ENCODE measurements at regions not wholly inside any gene's neighbourhood (a gene's known extent, or its start where the extent isn't known, plus 50 kb on each side); places are given as distances from the start of the nearest gene placed in this dataset.

GRCh38 chr1:90198616-90199332, 203.9 kb downstream of the ZNF326 start:
- Mint-ChIP-seq H3K4me3 (no peak overlapping the region), H3K4me1 (ENCODE audit: low read depth) (no peaks in the 10 kb centered on the region), H3K36me3 (ENCODE audit: low read depth) (no peaks in the 10 kb centered on the region), H3K9me3 (no peaks in the 10 kb centered on the region; the same call in 1 of the 2 replicates), H3K27ac (no peak overlapping the region), H3K27me3 (ENCODE audit: insufficient read depth) (no peaks in the 10 kb centered on the region)
- TF ChIP-seq CTCF (IDR thresholded peaks at IDR 0.05), result no peak
- DNase-seq, result no peak

- Mint-ChIP-seq H3K27ac (no peak overlapping the region), H3K9me3 (peaks cover under 1% of the 10 kb centered on the region; the same call in 1 of the 2 replicates), H3K4me1 (ENCODE audit: low read depth) (no peaks in the 10 kb centered on the region), H3K27me3 (ENCODE audit: insufficient read depth) (no peaks in the 10 kb centered on the region; the same call in 1 of the 2 replicates), H3K36me3 (ENCODE audit: low read depth) (no peaks in the 10 kb centered on the region), H3K4me3 (no peak overlapping the region)
- DNase-seq, result no peak
- no peak for TF ChIP-seq CTCF (IDR thresholded peaks at IDR 0.05)
Observed at GRCh38 chr1:90193116-90193515, 198.2 kb downstream of the ZNF326 start.

- TF ChIP-seq CTCF (IDR thresholded peaks at IDR 0.05), result no peak
- H3K36me3 Mint-ChIP-seq (ENCODE audit: low read depth), result no peaks in the 10 kb centered on the region
- no peak overlapping the region for H3K4me3 Mint-ChIP-seq
- no peak for DNase-seq
- no peaks in the 10 kb centered on the region; the same call in 1 of the 2 replicates for H3K27me3 Mint-ChIP-seq (ENCODE audit: insufficient read depth)
- peaks cover 7% of the 10 kb centered on the region for H3K9me3 Mint-ChIP-seq
- no peak overlapping the region for H3K27ac Mint-ChIP-seq
- H3K4me1 Mint-ChIP-seq (ENCODE audit: low read depth), result no peaks in the 10 kb centered on the region
Observed at GRCh38 chr1:90192408-90192807, 197.5 kb downstream of the ZNF326 start.

- H3K36me3 Mint-ChIP-seq (ENCODE audit: low read depth), result no peaks in the 10 kb centered on the region
- DNase-seq, result no peak
Observed at GRCh38 chr1:90190523-90190922, 195.6 kb downstream of the ZNF326 start.

GRCh38 chr1:90189889-90190288, 195.0 kb downstream of the ZNF326 start:
- H3K4me3 Mint-ChIP-seq, result no peak overlapping the region
- peaks cover 14% of the 10 kb centered on the region for H3K9me3 Mint-ChIP-seq
- no peak for TF ChIP-seq CTCF (IDR thresholded peaks at IDR 0.05)
- H3K36me3 Mint-ChIP-seq (ENCODE audit: low read depth), result no peaks in the 10 kb centered on the region
- H3K27me3 Mint-ChIP-seq (ENCODE audit: insufficient read depth), result peaks cover 3% of the 10 kb centered on the region; the same call in 1 of the 2 replicates
- DNase-seq, result no peak
- no peak overlapping the region for H3K27ac Mint-ChIP-seq
- no peaks in the 10 kb centered on the region for H3K4me1 Mint-ChIP-seq (ENCODE audit: low read depth)

More at GRCh38 chr1:90190523-90190922, 195.6 kb downstream of the ZNF326 start:
- Mint-ChIP-seq H3K27me3 (ENCODE audit: insufficient read depth) (peaks cover 3% of the 10 kb centered on the region; the same call in 1 of the 2 replicates), H3K4me1 (ENCODE audit: low read depth) (no peaks in the 10 kb centered on the region), H3K27ac (no peak overlapping the region), H3K9me3 (peaks cover 11% of the 10 kb centered on the region), H3K4me3 (no peak overlapping the region)
- no peak for TF ChIP-seq CTCF (IDR thresholded peaks at IDR 0.05)

Data from HFFc6 (cell line).